Thyroid gland (tissue), 4 donors: ENCODE measurements at regions not wholly inside any gene's neighbourhood (a gene's known extent, or its start where the extent isn't known, plus 50 kb on each side); places are given as distances from the start of the nearest gene placed in this dataset.

Experiments
- DNase-seq, 2 donors: peaks; one replicate each; pipeline ENCODE4 v3.0.0-alpha.2; 2019
- H3K27ac ChIP-seq, 3 donors: fragments of 200-600 bp; sonication (generic); 1 replicate in 2 of 3; 2 replicates in 1 of 3; pipeline ENCODE4 v1.5.1; 2016 to 2019; ENCODE audit warnings: mild to moderate bottlenecking in 1 of 3, moderate library complexity in 1 of 3
- H3K27me3 ChIP-seq: fragments of 200-600 bp; sonication (generic); one replicate; pipeline ENCODE4 v1.5.1; 2019
- H3K36me3 ChIP-seq, 2 donors: fragments of 200-600 bp; sonication (generic); one replicate each; pipeline ENCODE4 v1.5.1; 2016 to 2019
- H3K4me1 ChIP-seq, 2 donors: fragments of 200-600 bp; sonication (generic); one replicate each; pipeline ENCODE4 v1.5.1; 2017 to 2019
- H3K4me3 ChIP-seq, 3 donors: fragments of 200-600 bp; sonication (generic); replicated peaks in 1 of 3; 1 replicate in 2 of 3; 2 replicates in 1 of 3; pipeline ENCODE4 v1.5.1; 2016; ENCODE audit warnings: mild to moderate bottlenecking in 1 of 3
- H3K9me3 ChIP-seq: fragments of 200-600 bp; sonication (generic); one replicate; pipeline ENCODE4 v1.5.1; 2017
- CTCF ChIP-seq, 6 experiments: fragments of 200-600 bp in 3 of 6; fragments of 450-650 bp in 3 of 6; sonication (generic) in 3 of 6; IDR thresholded peaks; one replicate each; pipeline ENCODE4 v1.5.1; 2016 to 2019; ENCODE audit warnings: antibody characterized with exemption in 6 of 6, mild to moderate bottlenecking in 2 of 6, inconsistent platforms in 1 of 6, moderate library complexity in 1 of 6
- POLR2A ChIP-seq, 2 donors: fragments of 450-650 bp; IDR thresholded peaks; one replicate each; pipeline ENCODE4 v1.6.1; 2017; ENCODE audit warnings: antibody characterized with exemption in 2 of 2, mild to moderate bottlenecking in 2 of 2, moderate library complexity in 1 of 2
- WGBS, 2 donors: methylation state at CpG; one replicate each; pipeline ENCODE4 v1.1.5; 2017; 5-methylcytosine and 5-hydroxymethylcytosine counted together
- intact Hi-C: fragments of 100-400 bp; cut with DNase I; formaldehyde crosslinking; loops from one replicate; pipeline ENCODE4 v1.15.1; 2023

- Histone ChIP-seq H3K36me3 (no peaks in the 10 kb centered on the region), H3K4me1 (no peaks in the 10 kb centered on the region), H3K4me3 (no peak overlapping the region), H3K9me3 (no peaks in the 10 kb centered on the region), H3K27me3 (no peaks in the 10 kb centered on the region), H3K27ac (no peak overlapping the region)
- DNase-seq = no peak
- WGBS, 2 donors = 91 to 92% methylated on average over 6 of the region's 6 CpGs
- no peak for TF ChIP-seq POLR2A (IDR thresholded peaks at IDR 0.05)
- intact Hi-C loops = no loop called here
Observed at GRCh38 chr10:28411136-28411460, 108.2 kb upstream of the MPP7 start.

DNA sequence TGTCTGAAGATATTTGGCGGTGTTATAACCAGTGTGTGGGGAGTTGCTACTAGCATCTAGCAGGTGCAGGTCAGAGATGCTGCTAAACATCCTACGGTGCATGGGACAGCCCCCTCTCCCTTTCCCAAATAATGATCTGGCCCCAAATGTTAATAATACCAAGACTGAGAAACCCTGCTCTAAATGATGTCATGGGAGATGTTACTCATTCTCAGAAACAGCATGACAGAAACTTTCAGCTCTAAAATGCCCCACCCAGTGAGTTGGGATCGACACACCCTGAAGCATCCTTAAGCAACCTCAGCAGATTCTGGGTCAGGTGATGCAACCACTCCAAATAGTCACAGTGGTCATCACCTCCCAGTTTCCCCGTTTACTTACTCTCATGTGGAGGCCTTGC, 108.8 kb upstream of the MPP7 start:
- H3K27ac ChIP-seq = no peak overlapping the region
- H3K27me3 ChIP-seq = no peaks in the 10 kb centered on the region
- H3K9me3 ChIP-seq = no peaks in the 10 kb centered on the region
- H3K4me1 ChIP-seq = no peaks in the 10 kb centered on the region
- intact Hi-C loops = no loop called here
- 82 to 85% methylated on average over 4 of the region's 4 CpGs for WGBS, 2 donors
- no peak overlapping the region for H3K4me3 ChIP-seq
- no peaks in the 10 kb centered on the region for H3K36me3 ChIP-seq
- DNase-seq = no peak
- TF ChIP-seq CTCF (IDR thresholded peaks at IDR 0.05) = no peak
- TF ChIP-seq POLR2A (IDR thresholded peaks at IDR 0.05) = no peak

- H3K36me3 ChIP-seq = no peaks in the 10 kb centered on the region
- no peaks in the 10 kb centered on the region for H3K9me3 ChIP-seq
- H3K4me1 ChIP-seq = no peaks in the 10 kb centered on the region
- intact Hi-C loops = no loop called here
- no peak overlapping the region for H3K27ac ChIP-seq
- no peak for DNase-seq
- 74 to 85% methylated on average over 2 of the region's 2 CpGs for WGBS, 2 donors
- TF ChIP-seq POLR2A (IDR thresholded peaks at IDR 0.05) = no peak
- no peak overlapping the region for H3K4me3 ChIP-seq
- no peaks in the 10 kb centered on the region for H3K27me3 ChIP-seq
Observed at GRCh38 chr10:28418069-28418468, 114.8 kb upstream of the WAC start.

- no peak for DNase-seq
- Histone ChIP-seq H3K4me1 (no peaks in the 10 kb centered on the region), H3K27ac (no peak overlapping the region), H3K4me3 (no peak overlapping the region), H3K9me3 (no peaks in the 10 kb centered on the region), H3K36me3 (no peaks in the 10 kb centered on the region), H3K27me3 (no peaks in the 10 kb centered on the region)
- intact Hi-C loops = no loop called here
- TF ChIP-seq CTCF (IDR thresholded peaks at IDR 0.05) (no peak), POLR2A (IDR thresholded peaks at IDR 0.05) (no peak)
- WGBS, 2 donors = 93 to 95% methylated on average over 3 of the region's 3 CpGs
Observed at GRCh38 chr10:28425422-28425821, 107.5 kb upstream of the WAC start.

DNA sequence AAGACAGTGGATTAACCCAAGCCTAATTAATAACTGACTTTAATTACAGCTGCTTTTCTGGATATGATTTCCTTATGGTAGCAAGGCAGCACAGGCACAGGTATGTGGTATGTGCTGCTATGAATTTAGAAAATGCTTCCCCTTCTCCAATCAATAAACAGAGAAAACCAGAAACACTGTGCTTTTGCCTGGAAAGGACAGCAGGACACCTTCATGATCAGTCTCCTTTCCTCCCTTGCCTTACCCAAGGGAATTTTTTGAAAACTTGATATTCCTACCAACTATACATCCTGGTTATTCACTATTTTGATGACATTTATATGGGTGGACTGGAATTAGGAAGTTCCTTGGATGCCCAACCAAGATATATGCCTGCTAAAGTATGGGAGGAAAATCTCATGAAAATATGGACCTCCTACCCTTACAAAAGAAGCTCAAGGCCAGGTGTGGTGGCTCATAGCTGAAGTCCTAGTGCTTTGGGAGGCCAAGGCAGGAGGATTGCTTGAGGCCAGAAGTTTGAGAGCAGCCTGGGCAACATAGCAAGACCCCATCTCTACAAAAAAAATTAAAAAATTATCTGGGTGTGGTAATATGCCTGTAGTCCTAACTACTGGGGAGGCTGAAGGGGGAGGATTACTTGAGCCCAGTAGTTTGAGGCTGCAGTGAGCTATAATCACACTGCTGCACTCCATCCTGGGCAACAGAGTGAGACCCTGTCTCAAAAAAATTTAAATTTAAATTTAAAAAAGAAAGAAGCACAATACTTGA, 106.3 kb upstream of the WAC start:
- no peaks in the 10 kb centered on the region for H3K36me3 ChIP-seq
- DNase-seq = no peak
- no peak overlapping the region for H3K27ac ChIP-seq
- no peaks in the 10 kb centered on the region for H3K4me1 ChIP-seq
- TF ChIP-seq POLR2A (IDR thresholded peaks at IDR 0.05) (no peak), CTCF (IDR thresholded peaks at IDR 0.05) (no peak)
- intact Hi-C loops = no loop called here
- no peaks in the 10 kb centered on the region for H3K27me3 ChIP-seq
- H3K4me3 ChIP-seq = no peak overlapping the region
- H3K9me3 ChIP-seq = no peaks in the 10 kb centered on the region

- 89 to 96% methylated on average over 5 of the region's 5 CpGs for WGBS, 2 donors
- TF ChIP-seq POLR2A (IDR thresholded peaks at IDR 0.05) (no peak), CTCF (IDR thresholded peaks at IDR 0.05) (no peak)
- Histone ChIP-seq H3K36me3 (no peaks in the 10 kb centered on the region), H3K9me3 (no peaks in the 10 kb centered on the region), H3K27me3 (no peaks in the 10 kb centered on the region), H3K4me1 (no peaks in the 10 kb centered on the region), H3K27ac (no peak overlapping the region), H3K4me3 (no peak overlapping the region)
- intact Hi-C loops = no loop called here
- no peak for DNase-seq
Observed at GRCh38 chr10:28427376-28427775, 105.5 kb upstream of the WAC start.
